ENCODE measurements at regions not wholly inside any gene's neighbourhood (a gene's known extent, or its start where the extent isn't known, plus 50 kb on each side); places are given as distances from the start of the nearest gene placed in this dataset.

DNA sequence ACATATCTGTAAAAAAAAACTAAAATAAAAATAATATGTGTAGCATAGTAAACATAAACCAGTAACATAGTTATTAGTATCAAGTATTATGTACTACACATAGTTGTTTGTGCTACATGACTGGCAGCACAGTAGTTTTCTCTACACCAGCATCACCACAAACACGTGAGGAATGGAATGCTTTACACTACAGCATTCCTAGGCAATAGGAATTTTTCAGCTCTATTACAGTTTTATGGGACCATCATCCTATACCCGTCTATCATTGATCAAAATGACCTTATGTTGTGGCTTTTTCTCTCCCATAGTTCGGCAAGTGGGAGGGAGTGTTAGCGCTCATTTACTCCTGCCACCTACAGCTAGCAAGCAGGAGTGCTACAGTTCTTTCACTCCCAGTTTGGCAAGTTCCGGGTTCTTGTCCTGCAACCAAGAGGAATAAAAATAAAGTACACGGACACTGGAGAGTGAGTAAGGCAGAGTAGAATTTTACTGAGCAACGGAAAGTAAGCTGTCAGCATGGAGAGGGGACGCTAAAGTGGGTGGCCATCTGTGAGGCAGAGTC is 196.8 kb upstream of the HSF2 start:
- DNase-seq = no peak
- no peaks in the 10 kb centered on the region for H3K36me3 ChIP-seq

DNA sequence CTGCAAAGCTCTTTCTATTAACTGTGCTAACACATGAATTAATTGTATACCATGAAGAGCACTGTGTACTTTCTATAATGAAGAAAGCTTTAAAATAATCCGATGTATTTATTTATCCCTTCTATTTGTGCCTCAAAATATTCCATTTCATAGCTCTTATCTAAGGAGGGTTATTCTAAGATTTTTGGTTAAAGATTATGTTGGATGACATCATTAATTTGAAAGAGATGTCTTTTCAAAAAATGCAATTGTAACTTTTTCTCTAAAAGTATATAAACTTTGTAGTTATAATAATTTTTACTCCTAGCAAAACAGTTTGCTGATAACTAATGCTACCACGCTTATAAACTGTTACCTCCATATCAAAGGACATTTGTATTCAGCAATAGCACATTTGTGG is 192.4 kb upstream of the HSF2 start:
- no peak for DNase-seq
- Histone ChIP-seq H3K9me3 (no peaks in the 10 kb centered on the region), H3K4me3 (no peak overlapping the region), H3K36me3 (no peaks in the 10 kb centered on the region), H3K27me3 (no peaks in the 10 kb centered on the region)

More for the DNA sequence above, 196.8 kb upstream of the HSF2 start:
- Histone ChIP-seq H3K4me3 (no peak overlapping the region), H3K27me3 (no peaks in the 10 kb centered on the region), H3K9me3 (no peaks in the 10 kb centered on the region)

DNA sequence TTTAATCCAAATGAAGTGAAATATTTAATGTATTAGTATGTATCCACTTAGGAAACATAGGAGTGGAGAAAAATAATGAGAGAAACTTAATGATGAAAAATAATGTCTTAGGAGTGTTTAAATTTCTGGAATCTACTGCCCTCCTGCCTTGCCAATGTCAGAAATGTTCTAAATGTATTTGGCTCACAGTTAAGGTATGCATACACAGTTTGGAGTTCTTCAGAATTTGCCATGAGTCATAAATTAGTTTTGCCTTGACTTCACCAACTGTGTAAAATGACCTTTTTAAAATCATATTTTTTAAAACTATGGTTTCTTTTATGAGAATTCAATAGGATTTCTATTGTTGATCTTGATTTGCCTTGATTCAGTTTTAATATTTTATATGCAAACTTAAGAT is 191.7 kb upstream of the HSF2 start:
- no peak overlapping the region for H3K4me3 ChIP-seq
- no peaks in the 10 kb centered on the region for H3K27me3 ChIP-seq
- no peaks in the 10 kb centered on the region for H3K36me3 ChIP-seq
- no peaks in the 10 kb centered on the region for H3K9me3 ChIP-seq
- no peak for DNase-seq

DNA sequence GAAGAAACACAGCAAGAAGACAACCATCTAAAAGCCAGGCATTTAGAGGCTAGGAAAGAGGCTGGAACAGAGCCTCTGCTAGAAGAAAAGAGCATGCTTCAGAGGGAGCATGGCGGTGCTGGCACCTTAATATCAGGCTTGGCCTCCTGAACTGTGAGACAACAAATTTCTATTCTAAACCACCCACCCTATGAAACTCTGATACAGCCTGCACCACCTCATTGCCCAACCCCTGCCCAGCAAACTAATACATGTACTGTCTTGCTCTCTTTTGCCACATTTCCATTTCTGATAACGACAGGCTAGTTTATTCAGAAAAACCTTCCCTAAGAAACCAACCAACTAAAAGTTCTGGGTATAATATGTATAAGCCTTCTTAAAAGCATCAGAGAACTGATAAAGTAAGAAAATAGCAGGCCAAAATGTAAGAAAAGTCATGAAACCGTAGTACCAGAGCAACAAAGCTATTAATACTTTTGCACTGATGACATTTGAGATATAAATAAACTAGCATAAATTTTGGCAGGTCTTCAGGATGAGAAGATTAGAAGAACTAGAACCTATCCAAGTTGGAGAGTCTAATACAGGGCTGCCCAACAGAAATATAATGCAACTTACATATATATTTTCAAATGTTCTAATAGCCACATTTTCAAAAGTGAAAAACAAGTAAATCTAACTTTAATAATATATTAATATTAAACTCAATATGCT is 184.7 kb upstream of the HSF2 start:
- Histone ChIP-seq H3K27me3 (no peaks in the 10 kb centered on the region), H3K9me3 (no peaks in the 10 kb centered on the region), H3K4me3 (no peak overlapping the region), H3K36me3 (no peaks in the 10 kb centered on the region)
- no peak for DNase-seq

DNA sequence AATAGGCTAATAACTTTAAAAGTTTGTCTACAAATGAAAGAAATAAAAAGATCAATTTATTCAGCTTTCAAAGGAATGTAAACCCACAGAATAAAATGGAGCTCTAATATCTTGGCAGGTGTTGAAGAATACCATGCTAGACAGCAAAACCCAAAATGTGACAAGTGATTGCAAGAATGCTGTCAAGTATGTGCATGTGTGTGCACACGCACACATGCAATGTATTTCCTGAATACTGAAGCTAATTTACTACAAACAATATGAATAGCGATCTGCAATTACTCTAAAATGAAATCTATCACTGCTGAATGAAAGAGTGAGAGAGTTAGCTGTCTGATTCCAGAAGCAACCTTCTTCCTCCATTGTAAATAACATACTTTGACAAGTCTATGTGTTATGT is 179.2 kb upstream of the HSF2 start:
- Histone ChIP-seq H3K27me3 (no peaks in the 10 kb centered on the region), H3K4me3 (no peak overlapping the region), H3K36me3 (no peaks in the 10 kb centered on the region), H3K9me3 (no peaks in the 10 kb centered on the region)
- DNase-seq = no peak

DNA sequence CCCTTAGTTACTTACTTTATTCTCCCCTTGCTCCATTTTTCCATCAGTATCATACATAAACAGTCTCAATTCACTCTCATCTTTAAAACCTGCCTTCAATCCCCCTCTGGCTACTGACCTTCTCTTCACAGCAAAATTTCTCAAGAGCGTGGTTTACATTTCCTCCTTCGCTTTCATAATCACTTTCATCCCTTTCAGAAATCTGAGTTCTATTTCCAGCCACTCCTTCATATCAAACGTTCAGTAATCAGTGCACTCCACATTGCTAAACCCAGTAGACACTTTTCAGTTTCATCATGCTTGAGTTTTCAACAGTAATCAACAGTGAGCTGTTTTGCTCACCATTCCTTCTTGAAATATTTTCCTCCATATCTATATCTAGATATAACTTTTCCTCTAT is 176.7 kb upstream of the HSF2 start:
- Histone ChIP-seq H3K36me3 (no peaks in the 10 kb centered on the region), H3K27me3 (no peaks in the 10 kb centered on the region), H3K4me3 (no peak overlapping the region), H3K9me3 (no peaks in the 10 kb centered on the region)
- DNase-seq = no peak

DNA sequence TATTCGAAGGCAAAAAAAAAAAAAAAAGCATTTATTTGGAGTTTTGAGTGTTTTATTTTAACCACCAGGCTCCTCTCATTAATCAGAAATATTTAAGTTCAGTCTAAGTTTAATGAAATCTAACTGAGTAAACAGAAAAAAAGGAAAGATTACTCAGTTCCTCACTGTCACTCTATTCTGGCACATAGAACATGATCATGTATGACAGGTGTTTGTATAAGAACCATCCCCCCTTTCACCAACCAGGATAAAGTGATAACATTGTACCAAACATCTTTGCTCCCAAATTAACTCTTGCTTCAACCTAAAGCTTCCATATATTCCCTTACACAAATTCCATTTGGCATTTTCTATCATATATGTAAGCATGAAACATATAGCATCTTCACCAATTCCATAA is 176.2 kb upstream of the HSF2 start:
- no peaks in the 10 kb centered on the region for H3K36me3 ChIP-seq
- no peaks in the 10 kb centered on the region for H3K27me3 ChIP-seq
- DNase-seq = no peak
- H3K9me3 ChIP-seq = no peaks in the 10 kb centered on the region
- no peak overlapping the region for H3K4me3 ChIP-seq

DNA sequence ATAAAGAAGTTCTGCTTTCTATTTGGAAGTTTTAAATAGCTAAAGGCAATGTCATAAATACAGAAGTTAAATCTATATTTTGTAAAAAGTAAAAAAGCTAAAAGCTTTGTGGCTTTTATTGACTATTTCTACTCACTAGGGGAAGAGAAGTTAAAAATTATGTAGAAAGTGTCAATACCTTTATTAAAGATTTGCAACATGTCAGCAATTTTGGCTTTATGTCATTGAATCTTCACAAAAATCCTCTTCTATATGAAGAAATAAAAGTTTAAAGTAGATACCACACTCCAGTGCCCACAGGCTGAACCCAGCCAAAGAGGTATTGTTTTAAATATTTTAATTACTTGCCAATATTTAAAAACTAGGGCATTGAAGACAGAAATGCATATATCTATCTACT is 160.6 kb upstream of the HSF2 start:
- DNase-seq = no peak
- no peaks in the 10 kb centered on the region for H3K36me3 ChIP-seq
- no peak overlapping the region for H3K4me3 ChIP-seq
- peaks cover 2% of the 10 kb centered on the region for H3K9me3 ChIP-seq
- H3K27me3 ChIP-seq = no peaks in the 10 kb centered on the region

DNA sequence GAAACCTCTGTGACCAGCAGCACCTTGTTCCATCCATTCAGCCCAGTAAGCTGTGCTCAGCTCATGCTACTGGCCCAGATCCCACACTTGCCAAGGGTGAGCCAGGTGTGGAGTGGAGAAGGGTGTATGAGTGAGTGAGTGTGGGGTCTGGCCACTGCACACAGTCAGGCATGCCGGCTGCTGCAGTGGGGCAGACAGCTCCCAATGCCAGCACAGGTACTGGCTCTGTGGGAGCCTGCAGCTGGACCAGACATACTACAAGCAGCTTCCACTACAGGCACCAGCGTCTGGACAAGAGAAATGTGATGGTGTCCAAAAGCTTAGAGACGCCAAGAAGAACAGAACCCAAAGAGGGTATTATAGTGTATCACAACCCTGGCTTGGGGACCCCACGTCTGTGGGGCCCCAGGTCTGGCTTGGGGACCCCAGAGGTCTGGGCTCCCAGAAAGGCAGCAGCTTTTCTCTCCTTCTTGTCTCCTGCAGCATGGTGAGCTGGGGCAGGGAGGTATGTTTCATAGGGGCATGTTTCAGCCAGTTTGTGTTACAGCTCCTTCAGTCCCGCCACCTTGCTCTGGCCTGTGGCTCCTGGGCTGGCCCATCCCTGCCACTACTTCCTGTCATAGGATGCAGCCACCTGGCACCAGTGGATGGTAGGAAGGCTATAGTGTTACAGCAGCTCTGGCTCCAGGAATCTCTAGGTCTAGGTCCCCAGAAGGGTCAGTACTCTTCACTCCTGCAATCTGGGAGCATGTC is 152.4 kb upstream of the HSF2 start:
- H3K9me3 ChIP-seq = peaks cover 3% of the 10 kb centered on the region
- DNase-seq = no peak
- no peaks in the 10 kb centered on the region for H3K36me3 ChIP-seq
- no peaks in the 10 kb centered on the region for H3K27me3 ChIP-seq
- no peak overlapping the region for H3K4me3 ChIP-seq

DNA sequence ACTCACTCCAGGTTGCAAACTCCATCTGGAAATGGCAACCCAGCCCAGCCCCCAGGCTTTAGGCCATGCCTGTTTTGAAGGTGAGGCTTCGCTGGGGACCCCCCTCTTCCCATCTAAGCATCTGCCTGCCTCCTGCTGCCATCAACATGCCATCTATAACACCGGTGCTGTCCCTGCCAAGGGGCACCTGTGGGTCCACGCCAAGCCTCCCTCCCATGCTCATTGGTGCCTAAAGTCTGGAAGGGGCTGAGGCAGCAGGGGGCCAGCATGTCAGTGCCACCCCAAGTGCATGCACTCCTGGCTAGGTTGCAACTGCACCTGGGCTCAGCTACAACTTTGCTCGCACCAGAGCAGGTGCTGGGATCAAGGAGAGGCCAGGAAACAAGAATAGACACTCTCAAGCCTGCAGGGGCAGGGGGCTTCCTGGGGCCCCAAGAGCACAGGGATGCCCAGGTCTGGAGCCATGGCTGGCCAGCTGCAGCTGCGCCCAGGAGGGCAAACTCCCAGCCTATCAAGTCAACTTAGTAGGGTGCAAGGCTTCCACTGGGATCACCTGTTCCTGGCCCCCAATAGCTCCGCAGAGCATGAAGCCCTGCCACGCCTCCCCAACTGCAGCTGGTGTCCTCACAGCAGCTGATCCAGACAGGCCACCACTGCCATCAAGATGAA is 151.3 kb upstream of the HSF2 start:
- Histone ChIP-seq H3K36me3 (no peaks in the 10 kb centered on the region), H3K9me3 (peaks cover 3% of the 10 kb centered on the region), H3K4me3 (no peak overlapping the region), H3K27me3 (no peaks in the 10 kb centered on the region)
- DNase-seq = no peak

DNA sequence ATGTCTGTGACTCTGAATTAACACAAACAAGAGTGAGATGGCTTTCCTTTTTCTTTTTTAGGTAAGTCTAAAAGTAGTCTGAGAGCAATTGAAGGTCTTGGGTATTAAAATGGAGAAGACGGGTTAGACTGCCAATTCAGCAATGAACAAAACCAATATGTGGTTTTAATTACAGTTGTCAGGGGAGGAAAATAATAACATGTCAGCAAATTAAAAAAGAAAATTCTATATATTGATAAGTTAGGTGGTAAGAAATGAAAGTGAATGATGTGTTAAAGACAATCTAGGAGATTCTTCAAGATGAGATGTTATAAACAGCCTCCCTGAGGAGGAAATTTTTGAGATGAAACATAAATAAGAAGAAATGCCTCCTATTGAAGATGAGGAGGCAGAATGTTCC is 150.6 kb upstream of the HSF2 start:
- H3K4me3 ChIP-seq = no peak overlapping the region
- no peaks in the 10 kb centered on the region for H3K27me3 ChIP-seq
- DNase-seq = no peak
- no peaks in the 10 kb centered on the region for H3K36me3 ChIP-seq
- H3K9me3 ChIP-seq = peaks cover under 1% of the 10 kb centered on the region; the same call in 1 of the 2 replicates

DNA sequence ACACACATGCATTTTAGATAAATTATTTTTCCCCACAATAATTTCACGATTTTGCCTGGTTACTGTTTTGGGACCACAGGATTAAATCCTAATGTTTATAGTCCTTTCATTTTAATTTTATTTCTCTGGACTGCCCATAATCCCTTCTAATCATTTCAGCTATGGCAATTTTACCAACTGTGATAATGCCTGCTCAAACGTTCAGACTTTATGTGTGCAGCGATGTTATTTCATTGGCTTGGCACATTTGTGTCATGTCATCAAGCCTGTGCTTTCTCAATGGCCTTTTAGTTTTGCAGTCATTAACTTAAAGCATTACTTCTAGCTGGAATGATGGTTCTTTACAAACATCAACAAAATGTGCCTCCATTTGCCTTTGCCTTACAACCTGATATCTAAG is 140.6 kb upstream of the HSF2 start:
- Histone ChIP-seq H3K4me3 (no peak overlapping the region), H3K27me3 (no peaks in the 10 kb centered on the region), H3K9me3 (no peaks in the 10 kb centered on the region), H3K36me3 (no peaks in the 10 kb centered on the region)
- no peak for DNase-seq

DNA sequence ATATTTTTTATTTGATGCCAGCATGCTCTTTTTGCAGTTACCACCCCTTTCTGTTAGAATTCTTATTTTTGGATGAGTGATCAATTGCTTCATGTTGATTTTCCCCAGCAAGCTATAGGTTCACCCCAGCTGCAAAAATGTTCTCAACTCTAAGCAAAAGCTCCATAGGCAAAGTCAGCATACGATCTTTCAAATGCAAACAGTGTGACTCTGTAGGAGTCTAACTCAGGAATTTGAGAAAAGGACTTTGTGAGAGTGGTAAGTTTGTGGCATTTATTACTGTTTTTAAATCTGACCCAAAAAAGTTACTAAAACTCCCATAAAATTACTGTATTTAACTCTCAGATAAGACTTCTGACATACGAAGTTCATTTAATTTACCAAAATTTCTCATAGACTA is 134.9 kb upstream of the HSF2 start:
- no peaks in the 10 kb centered on the region for H3K9me3 ChIP-seq
- H3K27me3 ChIP-seq = no peaks in the 10 kb centered on the region
- no peak overlapping the region for H3K4me3 ChIP-seq
- H3K36me3 ChIP-seq = no peaks in the 10 kb centered on the region
- no peak for DNase-seq

DNA sequence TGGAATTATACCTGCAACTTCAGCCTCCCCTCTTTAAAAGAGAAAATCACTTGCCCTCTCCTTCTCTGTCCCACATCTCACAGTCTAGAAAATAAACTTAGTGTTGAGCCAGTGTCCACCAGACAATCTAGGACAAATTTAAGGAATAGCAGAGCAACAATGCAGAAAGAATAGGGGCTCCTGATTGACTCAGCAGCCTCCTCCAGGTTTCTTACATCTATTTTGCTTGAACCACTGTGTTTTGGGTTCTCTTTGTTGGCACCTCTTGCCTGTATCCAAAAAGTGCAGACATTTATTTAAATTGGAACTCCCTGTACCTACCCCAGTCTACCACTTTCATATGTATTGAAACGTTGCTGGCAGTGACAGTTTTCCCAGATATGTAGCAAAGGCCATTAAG is 133.7 kb upstream of the HSF2 start:
- Histone ChIP-seq H3K27me3 (no peaks in the 10 kb centered on the region), H3K9me3 (no peaks in the 10 kb centered on the region), H3K4me3 (no peak overlapping the region), H3K36me3 (no peaks in the 10 kb centered on the region)
- no peak for DNase-seq

DNA sequence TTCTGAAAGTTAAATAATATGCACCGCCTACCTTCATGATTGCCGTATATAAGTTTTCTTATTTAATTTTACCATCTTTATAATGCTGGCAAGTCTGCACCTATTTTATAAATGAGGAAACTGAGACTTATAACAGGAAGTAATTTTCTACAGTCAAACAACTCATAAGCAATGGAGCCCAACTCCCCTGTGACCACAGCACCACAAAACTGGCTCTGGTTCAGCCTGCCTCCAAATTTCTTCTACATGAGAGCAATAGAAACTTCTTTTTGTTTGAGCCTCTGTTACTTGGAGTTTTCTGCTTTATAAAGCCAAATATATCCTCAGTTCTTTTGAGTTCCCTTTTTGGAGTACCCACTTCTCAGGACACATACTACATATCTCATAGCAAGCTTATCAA is 131.1 kb upstream of the HSF2 start:
- DNase-seq = no peak
- H3K4me3 ChIP-seq = no peak overlapping the region

DNA sequence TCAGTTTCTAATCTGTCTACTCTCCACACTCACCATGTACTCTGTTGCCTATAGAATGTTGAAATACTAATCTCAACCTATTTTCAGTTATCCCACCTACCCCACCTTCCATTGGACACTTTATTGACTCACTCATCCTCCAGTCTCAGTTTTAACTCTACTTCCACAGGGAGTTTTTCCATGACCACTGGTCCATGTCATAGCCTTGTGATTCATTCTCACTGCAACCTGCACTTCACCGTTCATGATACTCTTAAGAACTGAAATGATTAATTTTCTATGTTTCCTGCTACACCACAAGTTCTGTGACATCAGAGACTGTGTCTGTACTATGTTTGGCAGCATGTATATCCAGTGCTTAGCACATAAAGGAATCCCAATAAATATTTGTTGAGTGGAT is 122.8 kb upstream of the HSF2 start:
- no peaks in the 10 kb centered on the region for H3K36me3 ChIP-seq
- no peak for DNase-seq
- H3K4me3 ChIP-seq = no peak overlapping the region
- no peaks in the 10 kb centered on the region for H3K9me3 ChIP-seq
- no peaks in the 10 kb centered on the region for H3K27me3 ChIP-seq

More for the DNA sequence above, 131.1 kb upstream of the HSF2 start:
- H3K9me3 ChIP-seq = no peaks in the 10 kb centered on the region
- H3K36me3 ChIP-seq = no peaks in the 10 kb centered on the region
- no peaks in the 10 kb centered on the region for H3K27me3 ChIP-seq

Measured in MG63 (cell line).